ENCODE measurements at regions not wholly inside any gene's neighbourhood (a gene's known extent, or its start where the extent isn't known, plus 50 kb on each side); places are given as distances from the start of the nearest gene placed in this dataset.

GRCh38 chrX:69024931-69025330, 140.3 kb downstream of the PJA1 start:
- DNase-seq, result no peak

- DNase-seq, result no peak
Observed at GRCh38 chrX:69024161-69024736, 141.0 kb downstream of the PJA1 start.

- DNase-seq, result no peak
Observed at GRCh38 chrX:69022430-69022829, 142.8 kb downstream of the PJA1 start.

DNA sequence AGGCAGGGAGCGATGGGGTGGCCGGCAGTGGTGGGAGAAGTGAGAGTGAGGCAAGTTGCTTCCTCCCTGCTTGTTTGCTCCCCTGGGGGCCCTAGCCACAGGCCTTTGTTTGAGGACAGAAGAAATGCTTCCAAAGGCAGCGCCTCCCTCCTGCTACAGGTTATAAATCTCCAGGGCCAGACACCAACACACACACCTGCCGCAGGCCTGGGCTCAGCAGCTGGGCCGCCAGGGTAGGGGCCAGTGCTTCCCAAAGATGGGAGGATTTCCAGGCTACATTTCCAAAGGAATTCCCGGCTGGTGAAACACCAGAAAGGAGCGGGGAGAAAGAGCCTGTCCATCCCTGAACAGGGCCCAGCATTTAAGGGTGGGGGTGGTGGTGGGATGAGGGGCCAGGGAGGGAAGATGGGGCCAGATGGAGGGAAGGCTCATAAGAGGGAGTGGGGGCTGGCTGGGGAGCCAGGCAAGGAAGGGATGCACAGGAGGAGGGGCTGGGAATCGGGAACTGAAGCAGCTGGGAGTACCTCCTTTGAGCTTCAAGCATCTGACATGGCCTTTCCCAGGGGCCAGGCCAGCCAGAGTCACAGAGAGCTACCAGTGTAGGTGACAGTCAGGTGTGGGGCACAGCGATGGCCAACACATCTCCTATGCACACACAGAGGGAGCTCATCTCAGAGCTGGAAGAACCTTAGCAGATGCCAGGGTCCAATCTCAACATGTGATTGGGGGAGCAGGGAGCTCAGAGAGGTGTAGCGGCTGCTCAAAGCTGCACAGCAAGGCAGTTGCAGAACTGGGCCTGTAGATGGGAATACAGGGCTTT, 143.9 kb downstream of the PJA1 start:
- DNase-seq, result no peak

GRCh38 chrX:69020316-69020715, 144.9 kb downstream of the PJA1 start:
- no peak for DNase-seq

GRCh38 chrX:69019073-69019890, 146.0 kb downstream of the PJA1 start:
- DNase-seq, result no peak

DNA sequence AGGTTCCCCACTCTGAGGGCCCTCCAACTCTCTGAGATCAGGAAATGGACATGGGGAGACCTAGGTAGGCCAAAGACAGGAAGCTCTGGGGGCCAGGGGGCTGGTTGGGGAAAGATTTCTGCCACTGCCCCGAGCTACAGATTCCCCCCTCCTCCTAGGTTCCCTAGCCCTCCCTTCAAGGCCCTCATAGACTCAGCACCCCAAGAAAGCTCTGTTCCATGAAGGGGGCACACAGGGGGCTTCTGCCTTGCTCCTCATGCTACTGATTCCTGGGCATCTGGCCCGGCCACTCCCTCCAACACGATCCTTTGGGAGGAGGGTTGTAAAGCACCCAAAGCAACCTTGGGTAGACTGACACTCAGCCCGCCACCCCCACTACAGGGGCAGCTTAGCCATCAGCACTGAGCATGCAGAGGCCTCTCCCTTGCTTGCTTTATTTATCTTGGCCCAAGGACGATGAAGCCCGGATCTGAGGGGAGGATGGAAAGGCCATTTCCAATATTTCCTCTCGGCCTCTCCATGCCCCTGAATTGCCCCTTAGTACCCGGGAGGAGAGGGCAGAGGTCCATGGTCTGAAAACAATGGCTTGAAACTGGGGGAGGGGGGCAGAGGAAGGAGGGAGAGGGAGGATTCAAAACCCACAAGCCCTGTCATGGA, 146.7 kb downstream of the PJA1 start:
- DNase-seq, result no peak

GRCh38 chrX:69016293-69016941, 148.8 kb downstream of the PJA1 start:
- DNase-seq, result no peak

- no peak for DNase-seq
Observed at GRCh38 chrX:69015564-69016292, 149.5 kb downstream of the PJA1 start.

GRCh38 chrX:69015156-69015555, 150.1 kb downstream of the PJA1 start:
- DNase-seq, result no peak

DNA sequence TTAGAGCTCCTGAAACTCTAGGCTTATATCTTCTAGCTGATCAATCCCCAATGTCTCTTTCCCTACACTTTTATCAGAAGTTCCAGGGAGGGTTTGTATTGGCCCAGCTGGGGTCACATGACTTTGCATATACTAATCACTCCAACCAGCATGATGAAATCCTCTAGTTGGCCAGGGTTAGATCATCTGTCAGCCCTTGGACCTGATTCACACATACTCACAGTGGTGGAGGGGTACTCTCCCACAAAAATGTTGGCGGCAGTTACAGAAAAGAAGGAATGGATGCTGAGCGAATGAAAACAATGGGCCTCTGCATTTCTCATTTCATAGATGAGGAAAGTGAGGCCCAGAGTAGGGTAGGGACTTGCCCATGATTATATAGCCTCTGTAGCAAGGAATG, 151.1 kb downstream of the PJA1 start:
- no peak for DNase-seq

DNA sequence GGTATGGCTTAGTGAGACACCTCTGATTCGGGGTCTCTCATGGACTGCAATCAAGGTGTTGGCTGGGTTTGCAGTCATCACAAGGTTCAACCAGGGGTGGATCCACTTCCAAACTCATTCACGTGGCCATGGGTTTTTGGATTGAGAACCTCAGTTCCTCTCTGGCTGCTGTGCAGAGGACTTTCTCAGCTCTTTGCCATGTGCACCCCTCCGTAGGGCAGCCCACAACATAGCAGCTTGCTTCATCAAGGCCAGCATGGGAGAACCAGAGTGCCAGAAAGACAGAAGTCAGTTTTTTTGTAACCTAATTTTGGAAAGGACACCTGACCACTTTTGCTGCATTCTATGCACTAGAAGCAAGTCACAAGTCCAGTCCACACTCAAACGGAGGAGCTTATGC, 154.9 kb downstream of the PJA1 start:
- no peak for DNase-seq

DNA sequence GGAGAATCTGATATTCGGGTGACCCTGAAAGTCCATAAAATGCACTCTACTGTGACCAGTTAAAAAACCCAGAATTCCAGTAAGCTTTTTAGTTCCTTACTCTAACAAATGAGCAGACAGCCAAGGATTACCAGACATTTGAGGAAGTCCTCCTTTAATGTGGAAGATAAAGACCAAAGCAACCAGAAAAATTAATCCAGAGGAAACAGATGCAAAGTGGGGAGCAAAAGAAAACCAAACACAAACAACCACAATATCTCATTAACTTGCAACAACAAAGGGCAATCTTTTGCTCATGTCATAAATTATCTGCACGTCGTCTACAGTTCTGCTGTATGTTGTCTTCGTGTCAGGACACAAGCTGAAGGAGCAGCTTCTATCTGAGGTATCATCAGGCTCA, 164.4 kb downstream of the PJA1 start:
- DNase-seq, result no peak

DNA sequence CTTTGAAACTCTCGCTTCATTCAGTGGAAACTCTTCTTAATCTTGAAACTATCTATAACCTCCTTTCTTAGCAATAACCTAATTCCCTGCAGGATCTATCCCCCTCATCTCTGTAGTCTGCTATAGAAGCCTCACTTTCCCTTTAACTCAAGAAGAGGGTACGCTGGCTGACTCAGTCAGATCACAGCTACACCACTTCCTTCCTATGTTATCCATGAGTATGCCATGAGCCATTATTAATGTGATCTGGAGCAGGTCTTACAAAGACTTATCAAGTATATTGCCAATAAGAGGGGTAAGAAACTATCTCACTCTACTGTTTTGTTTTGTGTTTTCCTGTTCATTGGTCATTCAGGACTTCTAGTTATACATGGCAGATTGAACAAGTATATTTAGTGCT, 165.3 kb downstream of the PJA1 start:
- DNase-seq, result no peak

DNA sequence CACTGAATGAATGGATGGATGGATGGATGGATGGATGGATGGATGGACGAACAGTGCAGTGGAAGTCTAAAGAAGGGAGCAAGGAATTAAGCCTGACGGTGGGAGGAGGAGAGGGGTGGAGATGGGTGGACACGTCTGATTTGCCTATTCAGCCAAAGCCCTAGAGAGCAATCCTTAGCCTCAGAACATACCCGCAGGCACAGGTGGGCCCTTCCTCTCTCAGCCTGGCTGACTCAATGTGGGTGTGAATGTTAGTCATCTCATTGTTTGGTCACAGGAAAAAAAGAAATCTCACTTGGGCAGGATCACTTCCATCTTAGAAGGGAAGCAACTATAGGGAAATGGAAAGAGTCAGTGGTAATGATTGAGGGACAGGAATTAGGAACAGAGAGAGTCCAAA, 165.9 kb downstream of the PJA1 start:
- no peak for DNase-seq

DNA sequence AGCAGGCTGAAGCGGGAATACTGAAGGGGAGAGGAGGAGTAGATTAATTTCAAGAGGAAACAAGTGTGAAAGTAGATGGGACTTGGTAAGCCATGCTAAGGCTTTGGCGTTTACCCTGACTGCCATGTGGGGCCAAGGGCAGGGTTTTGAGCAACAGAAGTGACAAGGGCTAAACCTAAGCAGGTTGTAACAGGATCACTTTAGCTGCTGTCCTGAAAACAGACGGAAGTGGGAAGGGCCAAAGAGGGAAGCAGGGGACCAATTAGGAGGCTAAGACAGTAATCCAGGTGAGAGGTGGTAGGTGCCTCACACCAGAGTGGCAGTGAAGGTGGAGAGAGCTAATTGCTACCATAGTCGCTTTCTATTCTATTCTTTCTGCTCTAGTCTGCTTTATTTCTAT, 166.5 kb downstream of the PJA1 start:
- DNase-seq, result no peak

DNA sequence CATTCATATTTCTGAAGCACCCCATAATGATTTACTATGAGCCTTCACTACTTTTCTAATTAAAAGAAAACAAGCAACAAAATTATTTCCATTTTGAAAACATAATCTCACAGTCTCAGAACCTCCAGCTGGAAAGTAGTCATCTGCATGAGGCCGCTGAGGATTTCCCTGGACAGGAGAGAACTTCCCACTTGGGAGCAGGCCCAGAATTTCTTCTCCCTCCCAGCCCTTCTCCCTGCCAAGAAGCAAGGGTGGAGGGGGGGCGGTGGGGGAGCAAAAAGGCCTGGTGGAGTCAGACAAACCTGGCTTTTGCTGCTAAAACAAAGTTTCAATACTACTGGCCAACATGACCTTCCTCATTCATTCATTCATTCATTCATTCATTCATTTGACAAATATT, 167.3 kb downstream of the PJA1 start:
- no peak for DNase-seq

DNA sequence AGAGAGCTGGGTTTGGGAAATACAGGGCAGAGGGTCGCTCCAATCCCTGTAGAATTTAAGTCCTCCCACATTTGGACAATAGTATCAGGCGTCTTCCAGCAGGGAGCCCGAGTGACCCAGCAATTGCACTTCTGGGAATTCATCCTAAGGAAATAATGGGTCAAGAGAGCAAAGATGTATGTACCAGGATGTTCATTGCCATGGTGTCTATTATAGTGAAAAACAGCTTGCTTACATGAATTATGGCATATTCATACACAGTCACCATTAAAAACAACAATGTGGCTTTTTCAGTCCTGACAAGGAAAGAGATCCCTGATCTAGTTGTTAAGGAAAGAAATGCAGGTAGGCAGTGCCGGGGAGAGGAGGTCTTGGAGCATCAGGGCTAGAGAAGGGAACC, 167.7 kb downstream of the PJA1 start:
- DNase-seq, result no peak

GRCh38 chrX:68995780-68996551, 167.1 kb downstream of the EFNB1 start:
- DNase-seq, result no peak

- DNase-seq, result no peak
Observed at GRCh38 chrX:68995386-68995779, 166.6 kb downstream of the EFNB1 start.

DNA sequence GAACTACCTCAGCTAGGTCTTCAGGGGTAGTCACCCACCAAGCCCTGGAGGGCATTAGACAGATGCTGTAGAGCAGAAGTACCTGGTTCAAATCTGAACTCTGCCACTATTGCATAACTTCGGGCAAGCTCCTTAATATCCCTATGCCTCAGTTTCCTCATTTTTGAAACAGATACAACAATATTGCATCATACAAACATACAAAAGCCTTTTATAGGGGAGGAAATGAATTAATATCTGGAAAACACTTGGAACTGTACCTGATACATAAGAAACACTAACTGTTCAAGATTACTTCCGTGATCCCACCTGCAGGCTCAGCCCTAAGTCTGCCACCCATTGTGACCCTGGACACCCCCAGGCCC, 166.1 kb downstream of the EFNB1 start:
- DNase-seq, result no peak

Measured in activated CD4-positive, alpha-beta T cell treated with anti-CD3 and anti-CD28 coated beads for 4 hours (primary cell).